ENCODE measurements at regions not wholly inside any gene's neighbourhood (a gene's known extent, or its start where the extent isn't known, plus 50 kb on each side); places are given as distances from the start of the nearest gene placed in this dataset.

- no peak for DNase-seq (ENCODE audit: low read depth, low spot score)
- TF ChIP-seq CTCF (IDR thresholded peaks at IDR 0.05; ENCODE audit: low read depth, low read length) = no peak
- in situ Hi-C loops (cut with HindIII; ENCODE audit: low sequenced_read_pairs) = no loop called here
- H3K4me3 ChIP-seq (ENCODE audit: low read depth, low read length) = no peak overlapping the region
Measured at GRCh38 chr2:122277956-122278355, 522.5 kb downstream of the TSN start.

GRCh38 chr2:122300758-122301157, 545.3 kb downstream of the TSN start:
- in situ Hi-C loops (cut with HindIII; ENCODE audit: low sequenced_read_pairs) = no loop called here
- TF ChIP-seq CTCF (IDR thresholded peaks at IDR 0.05; ENCODE audit: low read depth, low read length) = no peak
- no peak for DNase-seq (ENCODE audit: low read depth, low spot score)

GRCh38 chr2:122307763-122308162, 552.3 kb downstream of the TSN start:
- TF ChIP-seq CTCF (IDR thresholded peaks at IDR 0.05; ENCODE audit: low read depth, low read length) = no peak
- H3K4me3 ChIP-seq (ENCODE audit: low read depth, low read length) = no peak overlapping the region
- in situ Hi-C loops (cut with HindIII; ENCODE audit: low sequenced_read_pairs) = no loop called here
- DNase-seq (ENCODE audit: low read depth, low spot score) = no peak

More at GRCh38 chr2:122300758-122301157, 545.3 kb downstream of the TSN start:
- H3K4me3 ChIP-seq (ENCODE audit: low read depth, low read length) = no peak overlapping the region

- no peak for DNase-seq (ENCODE audit: low read depth, low spot score)
- in situ Hi-C loops (cut with HindIII; ENCODE audit: low sequenced_read_pairs) = no loop called here
- no peak overlapping the region for H3K4me3 ChIP-seq (ENCODE audit: low read depth, low read length)
- TF ChIP-seq CTCF (IDR thresholded peaks at IDR 0.05; ENCODE audit: low read depth, low read length) = no peak
Measured at GRCh38 chr2:122315306-122315705, 559.9 kb downstream of the TSN start.

GRCh38 chr2:122319539-122320132, 564.2 kb downstream of the TSN start:
- no peak for TF ChIP-seq CTCF (IDR thresholded peaks at IDR 0.05; ENCODE audit: low read depth, low read length)
- H3K4me3 ChIP-seq (ENCODE audit: low read depth, low read length) = no peak overlapping the region
- DNase-seq (ENCODE audit: low read depth, low spot score) = no peak
- in situ Hi-C loops (cut with HindIII; ENCODE audit: low sequenced_read_pairs) = no loop called here

- in situ Hi-C loops (cut with HindIII; ENCODE audit: low sequenced_read_pairs) = no loop called here
- TF ChIP-seq CTCF (IDR thresholded peaks at IDR 0.05; ENCODE audit: low read depth, low read length) = no peak
- no peak overlapping the region for H3K4me3 ChIP-seq (ENCODE audit: low read depth, low read length)
- no peak for DNase-seq (ENCODE audit: low read depth, low spot score)
Measured at GRCh38 chr2:122322815-122323214, 567.4 kb downstream of the TSN start.

- in situ Hi-C loops (cut with HindIII; ENCODE audit: low sequenced_read_pairs) = no loop called here
- DNase-seq (ENCODE audit: low read depth, low spot score) = no peak
- H3K4me3 ChIP-seq (ENCODE audit: low read depth, low read length) = no peak overlapping the region
- TF ChIP-seq CTCF (IDR thresholded peaks at IDR 0.05; ENCODE audit: low read depth, low read length) = no peak
Measured at GRCh38 chr2:122323927-122324326, 568.5 kb downstream of the TSN start.

All from astrocyte of the spinal cord (primary cell).